ENCODE measurements at regions not wholly inside any gene's neighbourhood (a gene's known extent, or its start where the extent isn't known, plus 50 kb on each side); places are given as distances from the start of the nearest gene placed in this dataset.
A peak's percentile ranks its signal among the peaks of the same experiment; 100 is the strongest.

GRCh38 chr14:54310151-54310850, 86.5 kb upstream of the CDKN3 start:
- TF ChIP-seq POLR2A (IDR thresholded peaks at IDR 0.05; ENCODE audit: low read depth, low read length) = no peak
- DNase-seq (ENCODE audit: insufficient read length, low spot score) = no peak
- FAIRE-seq = no peak

- TF ChIP-seq POLR2A (IDR thresholded peaks at IDR 0.05; ENCODE audit: low read depth, low read length) = no peak
- FAIRE-seq (no peak), DNase-seq (ENCODE audit: insufficient read length, low spot score) (no peak)
These were observed 86.0 kb upstream of the CDKN3 start for GRCh38 chr14:54310851-54311228.

GRCh38 chr14:54312166-54312801, 84.5 kb upstream of the CDKN3 start:
- DNase-seq (ENCODE audit: insufficient read length, low spot score) = peak; percentile 63
- FAIRE-seq = peak; percentile 97
- TF ChIP-seq POLR2A (IDR thresholded peaks at IDR 0.05; ENCODE audit: low read depth, low read length) = no peak

- TF ChIP-seq POLR2A (IDR thresholded peaks at IDR 0.05; ENCODE audit: low read depth, low read length) = no peak
- DNase-seq (ENCODE audit: insufficient read length, low spot score) (no peak), FAIRE-seq (no peak)
These were observed 82.3 kb upstream of the CDKN3 start for GRCh38 chr14:54314365-54315104.

- no peak for FAIRE-seq
- no peak for DNase-seq (ENCODE audit: insufficient read length, low spot score)
- TF ChIP-seq POLR2A (IDR thresholded peaks at IDR 0.05; ENCODE audit: low read depth, low read length) = no peak
These were observed 80.2 kb upstream of the CDKN3 start for GRCh38 chr14:54316652-54317051.

GRCh38 chr14:54317391-54317790, 79.4 kb upstream of the CDKN3 start:
- DNase-seq (ENCODE audit: insufficient read length, low spot score) (no peak), FAIRE-seq (no peak)
- no peak for TF ChIP-seq POLR2A (IDR thresholded peaks at IDR 0.05; ENCODE audit: low read depth, low read length)

- DNase-seq (ENCODE audit: insufficient read length, low spot score) (no peak), FAIRE-seq (no peak)
- TF ChIP-seq POLR2A (IDR thresholded peaks at IDR 0.05; ENCODE audit: low read depth, low read length) = no peak
These were observed 74.6 kb upstream of the CDKN3 start for GRCh38 chr14:54322246-54322645.

- TF ChIP-seq POLR2A (IDR thresholded peaks at IDR 0.05; ENCODE audit: low read depth, low read length) = no peak
- no peak for FAIRE-seq
- no peak for DNase-seq (ENCODE audit: insufficient read length, low spot score)
These were observed 74.0 kb upstream of the CDKN3 start for GRCh38 chr14:54322701-54323337.

- FAIRE-seq (no peak), DNase-seq (ENCODE audit: insufficient read length, low spot score) (no peak)
- TF ChIP-seq POLR2A (IDR thresholded peaks at IDR 0.05; ENCODE audit: low read depth, low read length) = no peak
These were observed 71.0 kb upstream of the CDKN3 start for GRCh38 chr14:54325766-54326165.

- DNase-seq (ENCODE audit: insufficient read length, low spot score) = peak; percentile 26
- peak; percentile 60 for FAIRE-seq
- TF ChIP-seq POLR2A (IDR thresholded peaks at IDR 0.05; ENCODE audit: low read depth, low read length) = no peak
These were observed 67.6 kb upstream of the CDKN3 start for GRCh38 chr14:54329082-54329695.

GRCh38 chr14:54330876-54331275, 65.9 kb upstream of the CDKN3 start:
- no peak for DNase-seq (ENCODE audit: insufficient read length, low spot score)
- FAIRE-seq = no peak
- no peak for TF ChIP-seq POLR2A (IDR thresholded peaks at IDR 0.05; ENCODE audit: low read depth, low read length)

- DNase-seq (ENCODE audit: insufficient read length, low spot score) = no peak
- no peak for FAIRE-seq
- TF ChIP-seq POLR2A (IDR thresholded peaks at IDR 0.05; ENCODE audit: low read depth, low read length) = no peak
These were observed 65.3 kb upstream of the CDKN3 start for GRCh38 chr14:54331516-54331915.

- no peak for TF ChIP-seq POLR2A (IDR thresholded peaks at IDR 0.05; ENCODE audit: low read depth, low read length)
- no peak for DNase-seq (ENCODE audit: insufficient read length, low spot score)
- no peak for FAIRE-seq
These were observed 64.3 kb upstream of the CDKN3 start for GRCh38 chr14:54332490-54332889.

- no peak for FAIRE-seq
- TF ChIP-seq POLR2A (IDR thresholded peaks at IDR 0.05; ENCODE audit: low read depth, low read length) = no peak
These were observed 63.3 kb upstream of the CDKN3 start for GRCh38 chr14:54333511-54333910.

More at GRCh38 chr14:54333511-54333910, 63.3 kb upstream of the CDKN3 start:
- no peak for DNase-seq (ENCODE audit: insufficient read length, low spot score)

Measured in H54 (cell line).